ENCODE measurements at regions not wholly inside any gene's neighbourhood (a gene's known extent, or its start where the extent isn't known, plus 50 kb on each side); places are given as distances from the start of the nearest gene placed in this dataset.

DNA sequence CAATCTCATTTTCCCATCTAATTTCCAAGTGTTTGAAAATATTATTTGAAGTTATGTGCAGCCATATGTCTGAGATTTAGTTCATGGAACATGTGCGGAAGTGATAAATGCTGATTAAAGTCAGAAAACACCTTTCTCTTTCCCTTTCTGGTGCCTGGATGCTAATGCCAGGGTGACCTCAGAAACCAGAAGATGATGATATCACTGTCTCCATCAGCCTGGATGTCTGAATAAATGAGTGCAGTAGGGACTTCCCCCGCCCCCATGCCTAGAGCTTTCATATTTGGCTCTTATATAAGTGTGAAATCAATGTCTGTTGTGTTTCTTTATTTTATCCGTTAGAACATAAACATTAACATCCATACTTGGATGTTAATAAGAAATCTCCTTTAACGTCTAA lies 261.9 kb upstream of the LRIG3 start:
- no peaks in the 10 kb centered on the region for H3K79me2 ChIP-seq (ENCODE audit: insufficient read depth, low read length)
- no peaks in the 10 kb centered on the region for H3K36me3 ChIP-seq (ENCODE audit: control insufficient read depth in 1 of 2, insufficient read depth in 2 of 2, low read length in 2 of 2)
- no peak overlapping the region for H3K9ac ChIP-seq (ENCODE audit: low read length)
- ChIA-PET CTCF (interaction anchor here (1.0 kb wide), 1 partner anchor 641 kb away, joined by 3 read pairs; no protein-coding TSS in a partner anchor), RAD21 (ENCODE audit: low non-redundant PET in 1 of 2, low total read pairs in 2 of 2, uncharacterized antibody in 2 of 2, unreplicated experiment in 2 of 2) (no interaction called here), POLR2A (no interaction called here)
- H3K4me3 ChIP-seq (replicated peaks in 1 of 2; ENCODE audit: low read depth in 1 of 2, low read length in 2 of 2): no peak overlapping the region
- intact Hi-C loops (cut with micrococcal nuclease): no loop called here
- H3K27me3 ChIP-seq (ENCODE audit: insufficient read depth, low read length): no peaks in the 10 kb centered on the region
- no TSS peak for BruUV-seq (replicated peaks)
- no peaks in the 10 kb centered on the region for H3K9me2 ChIP-seq (ENCODE audit: insufficient read depth)
- no peaks in the 10 kb centered on the region for H4K20me1 ChIP-seq (ENCODE audit: insufficient read depth)
- H3K4me2 ChIP-seq (ENCODE audit: low read length): no peak overlapping the region
- ATAC-seq: no peak
- H3K27ac ChIP-seq (ENCODE audit: low read depth, low read length): no peak overlapping the region
- H3K9me3 ChIP-seq (ENCODE audit: control insufficient read depth in 1 of 2, insufficient read depth in 1 of 2, low read depth in 1 of 2, low read length in 2 of 2): no peaks in the 10 kb centered on the region
- no peak for TF ChIP-seq SRF (IDR thresholded peaks at IDR 0.05; ENCODE audit: low read depth)
- TF ChIP-seq RAD21 (IDR thresholded peaks at IDR 0.05; ENCODE audit: low read depth): no peak
- TF ChIP-seq, protein P1, sequence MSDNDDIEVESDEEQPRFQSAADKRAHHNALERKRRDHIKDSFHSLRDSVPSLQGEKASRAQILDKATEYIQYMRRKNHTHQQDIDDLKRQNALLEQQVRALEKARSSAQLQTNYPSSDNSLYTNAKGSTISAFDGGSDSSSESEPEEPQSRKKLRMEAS (IDR thresholded peaks at IDR 0.05): no peak
- TF ChIP-seq REST (IDR thresholded peaks at IDR 0.05; ENCODE audit: low read depth): no peak
- TF ChIP-seq EGR1 (IDR thresholded peaks at IDR 0.05; ENCODE audit: low read depth): no peak
- no peak for TF ChIP-seq JUND (IDR thresholded peaks at IDR 0.05)
- no peak for TF ChIP-seq ZBTB33 (IDR thresholded peaks at IDR 0.05; ENCODE audit: extremely low read depth, insufficient replicate concordance, low read length)
- no peak overlapping the region for H2AFZ ChIP-seq (ENCODE audit: low read depth, low read length, poor library complexity, severe bottlenecking)
- no peak for DNase-seq (ENCODE audit: low read depth, low spot score)
- H3K4me1 ChIP-seq (ENCODE audit: control insufficient read depth in 1 of 2, insufficient read depth in 2 of 2, low read length in 2 of 2): no peaks in the 10 kb centered on the region
